ENCODE measurements at regions not wholly inside any gene's neighbourhood (a gene's known extent, or its start where the extent isn't known, plus 50 kb on each side); places are given as distances from the start of the nearest gene placed in this dataset.

DNA sequence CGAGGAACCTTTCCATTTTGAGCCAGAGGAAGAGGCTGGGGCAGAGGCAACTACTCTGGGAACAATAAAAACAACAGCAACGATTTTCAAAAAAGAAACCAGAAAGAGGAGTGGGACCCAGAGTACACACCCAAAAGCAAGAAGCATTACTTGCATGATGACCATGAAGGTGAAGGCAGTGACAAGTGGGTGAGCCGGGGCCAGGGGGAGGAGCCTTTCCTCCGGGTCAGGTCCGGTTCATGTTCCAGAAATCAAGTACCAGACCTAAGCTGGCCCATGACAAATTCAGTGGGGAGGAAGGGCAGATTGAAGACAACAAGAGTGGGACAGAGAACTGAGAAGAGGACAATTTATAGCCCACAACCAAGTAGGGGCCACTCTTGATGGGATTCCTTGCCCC, 77.2 kb upstream of the STT3B start:
- no peak overlapping the region for H2BK5ac ChIP-seq (ENCODE audit: low read depth, low read length, poor library complexity, severe bottlenecking)
- TF ChIP-seq SMC3 (IDR thresholded peaks at IDR 0.05; ENCODE audit: low read depth, low read length) = no peak
- TF ChIP-seq RAD21 (IDR thresholded peaks at IDR 0.05; ENCODE audit: low read length) = no peak
- TF ChIP-seq, protein P1, sequence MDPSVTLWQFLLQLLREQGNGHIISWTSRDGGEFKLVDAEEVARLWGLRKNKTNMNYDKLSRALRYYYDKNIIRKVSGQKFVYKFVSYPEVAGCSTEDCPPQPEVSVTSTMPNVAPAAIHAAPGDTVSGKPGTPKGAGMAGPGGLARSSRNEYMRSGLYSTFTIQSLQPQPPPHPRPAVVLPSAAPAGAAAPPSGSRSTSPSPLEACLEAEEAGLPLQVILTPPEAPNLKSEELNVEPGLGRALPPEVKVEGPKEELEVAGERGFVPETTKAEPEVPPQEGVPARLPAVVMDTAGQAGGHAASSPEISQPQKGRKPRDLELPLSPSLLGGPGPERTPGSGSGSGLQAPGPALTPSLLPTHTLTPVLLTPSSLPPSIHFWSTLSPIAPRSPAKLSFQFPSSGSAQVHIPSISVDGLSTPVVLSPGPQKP (IDR thresholded peaks at IDR 0.05; ENCODE audit: borderline replicate concordance, low read depth, low read length) = no peak
- no peak for TF ChIP-seq MAZ (IDR thresholded peaks at IDR 0.05; ENCODE audit: borderline replicate concordance, low read depth, low read length)
- TF ChIP-seq POLR2A (IDR thresholded peaks at IDR 0.05; ENCODE audit: low read depth, low read length) = no peak
- TF ChIP-seq RFX5 (IDR thresholded peaks at IDR 0.05; ENCODE audit: low read depth, low read length) = no peak
- no peak for TF ChIP-seq CEBPB (IDR thresholded peaks at IDR 0.05; ENCODE audit: low read depth, low read length)
- H2BK20ac ChIP-seq (ENCODE audit: low read depth, low read length) = no peak overlapping the region
- H2AFZ ChIP-seq (replicated peaks; ENCODE audit: low read length, poor library complexity) = no peak overlapping the region
- H3K9me1 ChIP-seq (ENCODE audit: insufficient read depth, low read length) = no peaks in the 10 kb centered on the region
- H3K4me2 ChIP-seq (ENCODE audit: low read depth, low read length) = no peak overlapping the region
- H3K14ac ChIP-seq (replicated peaks; ENCODE audit: low read depth, low read length) = no peak overlapping the region
- H2AK5ac ChIP-seq (ENCODE audit: low read depth, low read length) = no peak overlapping the region
- no peak overlapping the region for H3K18ac ChIP-seq (ENCODE audit: low read depth, low read length)
- H3K56ac ChIP-seq (ENCODE audit: extremely low read depth, insufficient read depth, low read length) = no peak overlapping the region
- dilution Hi-C loops (cut with HindIII; ENCODE audit: low sequenced_read_pairs, unreplicated experiment) = no loop called here
- ChIA-PET CTCF (no interaction called here), POLR2A (ENCODE audit: unreplicated experiment) (no interaction called here)
- no peaks in the 10 kb centered on the region for H3K4me1 ChIP-seq (ENCODE audit: control insufficient read depth, insufficient read depth, low read length)
- no peak overlapping the region for H2AK9ac ChIP-seq (replicated peaks; ENCODE audit: low read depth, low read length, poor library complexity)
- no peaks in the 10 kb centered on the region for H3K36me3 ChIP-seq (ENCODE audit: control insufficient read depth, insufficient read depth, low read length)
- H3K27me3 ChIP-seq (ENCODE audit: control insufficient read depth, insufficient read depth, low read length) = 0 out of 2 replicates have a peak, but pooled peaks cover 2% of the 10 kb centered on the region
- DNase-seq = no peak
- no CpG with 5 or more reads among the region's 5 CpGs for WGBS, 2 experiments (ENCODE audit: extremely low coverage in 2 of 2, insufficient read length in 1 of 2)
- no TSS peak for BruUV-seq (replicated peaks)
- H4K8ac ChIP-seq (ENCODE audit: low read depth in 2 of 2, low read length in 2 of 2) = no peak overlapping the region
- H3K23ac ChIP-seq (ENCODE audit: low read depth, low read length) = no peak overlapping the region
- no peak overlapping the region for H3K27ac ChIP-seq (ENCODE audit: insufficient read depth, low read length)
- H3K4me3 ChIP-seq (ENCODE audit: insufficient read depth, low read depth, low read length) = no peak overlapping the region
- ATAC-seq (ENCODE audit: low read depth) = no peak
- no peak overlapping the region for H3K9ac ChIP-seq (ENCODE audit: low read depth, low read length)
- intact Hi-C loops (cut with micrococcal nuclease) = no loop called here
- H2BK120ac ChIP-seq (ENCODE audit: low read depth, low read length) = no peak overlapping the region
- no peak overlapping the region for H4K5ac ChIP-seq (ENCODE audit: low read depth, low read length)
- no peak overlapping the region for H4K91ac ChIP-seq (ENCODE audit: insufficient read depth, low read depth, low read length)
- no peaks in the 10 kb centered on the region for H4K20me1 ChIP-seq (ENCODE audit: insufficient read depth, low read length)
- in situ Hi-C loops (cut with MboI; ENCODE audit: low sequenced_read_pairs) = no loop called here
- no peak overlapping the region for H2BK15ac ChIP-seq (ENCODE audit: low read depth, low read length)
- no peaks in the 10 kb centered on the region for H3K79me1 ChIP-seq (ENCODE audit: low read depth in 1 of 2, low read length in 2 of 2)
- no peak overlapping the region for H3K4ac ChIP-seq (ENCODE audit: low read depth, low read length)
- H3K9me3 ChIP-seq (ENCODE audit: control insufficient read depth, insufficient read depth, low read length) = no peaks in the 10 kb centered on the region

Measured in IMR-90 (cell line).